ENCODE measurements at regions not wholly inside any gene's neighbourhood (a gene's known extent, or its start where the extent isn't known, plus 50 kb on each side); places are given as distances from the start of the nearest gene placed in this dataset.
"Not testable (repeated sequence)": the region's sequence is repeated elsewhere in the genome, so short reads cannot be mapped to it uniquely, and the experiment has no call there.

DNA sequence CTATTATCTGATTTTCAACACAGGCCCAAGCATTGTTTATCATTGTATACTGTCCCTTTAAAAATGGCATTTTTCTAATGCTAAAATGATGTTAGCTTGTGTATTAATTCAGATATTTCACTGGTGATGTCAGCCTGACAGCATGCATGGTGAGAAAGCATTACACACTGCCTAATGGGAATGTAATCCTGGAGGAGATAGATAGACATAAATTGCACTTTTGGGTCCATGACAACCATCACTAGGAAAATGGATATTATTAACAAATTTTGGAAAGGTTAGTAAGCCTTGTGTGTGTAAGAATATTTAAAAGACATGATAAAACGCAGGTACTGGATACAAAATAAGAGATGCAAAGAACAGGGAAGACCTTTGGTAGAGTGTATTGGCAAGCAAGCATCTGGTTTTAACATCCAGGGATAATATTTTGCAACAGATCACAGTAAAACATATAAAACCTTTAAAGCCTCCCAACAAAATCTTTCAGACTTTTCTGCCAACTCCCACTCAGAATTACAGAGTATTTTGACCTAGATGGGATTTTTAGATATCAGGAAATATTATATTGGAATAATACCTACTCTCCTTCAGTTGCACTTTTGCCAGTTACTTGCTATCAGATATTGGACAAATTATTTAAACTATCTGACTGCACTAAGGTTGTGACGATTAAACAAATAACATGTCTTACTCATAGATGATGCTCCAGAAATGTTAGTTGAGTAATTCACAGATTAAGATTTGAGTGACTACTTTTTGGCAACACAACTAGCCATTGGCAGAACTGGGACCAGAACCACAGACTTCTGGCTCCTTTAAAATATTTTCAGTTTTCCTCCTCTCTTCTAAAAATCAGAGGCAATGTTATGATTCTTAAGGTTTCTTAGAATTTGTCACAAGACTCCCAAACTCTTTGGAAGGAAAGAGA lies 291.6 kb upstream of the SEMA3C start:
- DNase-seq: no peak

DNA sequence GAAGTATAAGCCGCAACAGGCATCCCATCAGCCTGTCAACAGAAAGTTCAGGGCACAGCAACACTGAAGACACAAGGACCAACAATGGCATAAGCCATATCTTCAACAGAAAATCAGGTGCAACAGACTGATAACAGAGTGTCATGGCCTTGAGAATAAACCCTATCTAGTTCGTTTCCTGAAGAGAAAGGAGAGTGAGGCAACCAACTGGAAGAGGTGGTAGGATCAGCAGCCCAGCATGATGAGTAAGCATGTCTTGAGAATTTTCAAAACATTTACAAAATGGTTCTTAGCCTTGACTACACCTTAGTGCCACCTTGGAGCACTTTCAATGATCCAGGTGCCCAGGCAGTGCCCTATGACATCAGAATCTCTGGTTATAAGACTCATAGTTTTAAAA lies 290.2 kb upstream of the SEMA3C start:
- DNase-seq: no peak

DNA sequence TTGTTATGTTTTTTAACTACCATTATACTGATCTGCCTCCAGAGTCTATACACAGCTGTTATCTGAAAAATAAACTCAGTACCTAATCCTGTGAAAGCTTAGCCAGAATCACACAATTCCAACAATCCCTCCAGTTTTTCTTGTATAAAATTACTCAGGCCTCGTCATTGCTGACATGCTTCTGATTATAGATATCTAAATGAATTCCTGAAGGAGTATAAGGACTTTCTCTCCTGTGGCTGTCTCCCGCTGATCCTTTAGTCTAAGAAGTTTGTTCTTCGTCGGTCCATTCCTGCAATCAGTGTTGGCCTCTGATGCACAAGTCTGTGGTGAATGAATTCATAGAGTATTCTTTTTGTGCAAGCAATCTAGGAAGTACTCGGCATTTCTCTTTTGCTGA lies 288.9 kb upstream of the SEMA3C start:
- DNase-seq: no peak

DNA sequence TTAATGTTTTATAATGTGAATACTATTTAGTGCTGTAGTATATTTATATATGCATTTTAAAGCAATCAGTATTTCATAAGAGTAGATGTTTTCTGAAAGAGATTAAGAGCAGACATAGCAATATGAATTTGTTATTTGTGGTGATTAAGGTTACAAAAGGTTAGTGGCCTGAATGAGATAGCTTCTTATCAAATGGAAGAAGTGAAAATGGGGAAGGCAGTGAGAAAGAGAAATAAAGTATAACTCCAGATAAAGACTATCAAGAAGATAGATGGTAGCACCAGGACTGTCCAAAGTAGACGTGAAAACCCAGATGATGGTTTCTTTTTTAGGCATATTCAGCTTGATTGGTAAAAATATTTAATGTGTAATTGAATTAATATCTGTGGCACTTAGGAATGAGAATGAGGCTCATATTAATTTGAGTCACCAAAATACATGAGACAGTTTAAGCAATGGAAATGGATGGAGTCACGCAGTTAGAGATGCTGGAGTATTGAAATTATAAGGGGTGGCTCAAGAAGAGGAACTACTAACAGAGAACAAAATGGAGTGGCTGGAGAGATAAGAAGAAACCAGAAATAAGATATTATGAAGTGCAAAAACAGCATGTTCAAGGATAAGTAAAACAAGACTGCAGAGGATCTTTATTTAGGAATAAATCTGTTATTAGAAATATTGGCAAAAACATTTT lies 288.0 kb upstream of the SEMA3C start:
- DNase-seq: no peak

DNA sequence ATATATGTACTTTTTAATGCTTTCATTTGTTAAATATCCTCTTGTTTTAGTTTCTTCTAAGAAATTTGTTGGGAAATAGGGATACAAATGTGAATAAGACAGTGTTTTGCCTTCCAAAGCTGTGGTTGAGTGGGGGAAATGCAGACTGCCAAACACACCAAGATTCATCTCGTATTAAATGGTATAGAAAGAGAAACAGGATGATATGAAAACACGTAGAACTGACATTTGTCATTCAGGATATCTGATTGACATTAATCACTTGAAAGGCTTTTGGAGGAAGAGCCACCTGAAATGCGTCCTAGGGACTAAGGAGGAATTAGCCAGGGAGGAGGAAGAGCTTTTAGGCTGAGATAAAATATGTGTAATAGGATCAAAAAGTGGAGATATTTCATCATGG lies 287.4 kb upstream of the SEMA3C start:
- no peak for DNase-seq

DNA sequence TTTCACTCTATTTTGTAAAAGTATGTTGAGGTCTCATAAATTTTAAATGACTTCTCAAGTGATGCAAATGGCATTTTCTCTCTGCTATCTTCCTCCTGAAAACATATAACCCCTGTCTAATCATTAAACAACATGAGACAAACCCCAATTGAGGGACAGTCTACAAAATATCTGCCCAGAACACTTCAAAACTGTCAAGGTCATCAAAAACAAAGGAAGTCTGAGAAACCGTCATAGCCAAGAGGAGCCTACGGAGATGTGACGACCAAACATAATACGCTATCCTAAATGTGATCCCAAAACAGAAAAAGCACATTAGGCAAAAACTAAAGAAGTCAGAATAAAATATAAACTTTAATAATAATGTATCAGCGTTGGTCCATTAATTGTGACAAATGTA lies 282.3 kb upstream of the SEMA3C start:
- DNase-seq: no peak

DNA sequence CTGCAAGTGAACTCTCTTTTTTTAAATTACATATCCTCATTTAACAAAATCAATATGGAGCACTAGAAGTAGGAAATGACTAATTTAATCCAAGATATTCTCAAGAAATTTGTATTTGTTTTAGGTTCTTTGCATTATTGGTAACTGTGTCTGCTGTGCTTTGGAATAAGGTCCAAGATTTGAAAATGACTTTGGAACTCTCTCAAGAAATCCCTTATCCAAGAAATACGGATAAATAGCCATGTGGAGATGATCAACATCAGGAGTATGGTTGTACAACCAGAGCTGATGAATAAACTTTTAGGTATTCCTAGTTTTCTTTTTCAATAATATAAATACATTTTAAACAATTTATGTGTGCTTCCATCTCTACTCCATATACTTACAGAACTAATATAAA lies 279.9 kb upstream of the SEMA3C start:
- no peak for DNase-seq

DNA sequence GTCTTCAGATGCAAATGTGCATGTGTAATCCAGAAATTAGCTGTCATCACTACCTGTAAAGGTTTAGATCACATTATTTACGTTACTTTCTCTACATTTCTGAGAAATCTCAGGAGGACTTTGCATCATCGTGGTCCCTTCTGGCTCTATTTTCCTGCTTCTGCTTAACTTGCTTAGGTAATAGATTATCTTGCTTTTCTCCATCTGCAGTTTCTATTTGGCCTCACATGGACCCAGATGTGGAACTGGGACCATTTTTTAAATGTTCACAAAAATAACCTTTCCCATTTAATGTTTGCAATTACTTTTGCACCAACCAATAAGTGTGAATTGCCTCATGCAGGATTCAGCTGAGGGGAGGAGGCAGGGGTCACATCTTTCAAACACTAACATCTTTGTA lies 278.4 kb upstream of the SEMA3C start:
- no peak for DNase-seq

DNA sequence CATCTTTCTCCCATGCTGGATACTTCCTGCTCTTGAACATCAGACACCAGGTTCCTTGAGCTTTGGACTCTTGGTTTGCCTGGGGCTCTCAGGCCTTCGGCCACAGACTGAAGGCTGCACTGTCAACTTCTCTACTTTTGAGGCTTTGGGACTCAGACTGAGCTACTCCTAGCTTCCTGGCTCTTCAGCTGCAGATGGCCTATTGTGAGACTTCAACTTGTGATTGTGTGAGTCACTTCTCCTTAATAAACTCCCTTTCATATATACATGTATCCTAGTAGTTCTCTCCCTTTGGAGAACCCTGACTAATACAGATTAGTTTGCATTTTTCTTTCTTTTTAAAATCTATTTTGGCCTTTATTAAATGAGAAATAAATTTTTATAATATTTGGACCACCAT lies 276.2 kb upstream of the SEMA3C start:
- no peak for DNase-seq

DNA sequence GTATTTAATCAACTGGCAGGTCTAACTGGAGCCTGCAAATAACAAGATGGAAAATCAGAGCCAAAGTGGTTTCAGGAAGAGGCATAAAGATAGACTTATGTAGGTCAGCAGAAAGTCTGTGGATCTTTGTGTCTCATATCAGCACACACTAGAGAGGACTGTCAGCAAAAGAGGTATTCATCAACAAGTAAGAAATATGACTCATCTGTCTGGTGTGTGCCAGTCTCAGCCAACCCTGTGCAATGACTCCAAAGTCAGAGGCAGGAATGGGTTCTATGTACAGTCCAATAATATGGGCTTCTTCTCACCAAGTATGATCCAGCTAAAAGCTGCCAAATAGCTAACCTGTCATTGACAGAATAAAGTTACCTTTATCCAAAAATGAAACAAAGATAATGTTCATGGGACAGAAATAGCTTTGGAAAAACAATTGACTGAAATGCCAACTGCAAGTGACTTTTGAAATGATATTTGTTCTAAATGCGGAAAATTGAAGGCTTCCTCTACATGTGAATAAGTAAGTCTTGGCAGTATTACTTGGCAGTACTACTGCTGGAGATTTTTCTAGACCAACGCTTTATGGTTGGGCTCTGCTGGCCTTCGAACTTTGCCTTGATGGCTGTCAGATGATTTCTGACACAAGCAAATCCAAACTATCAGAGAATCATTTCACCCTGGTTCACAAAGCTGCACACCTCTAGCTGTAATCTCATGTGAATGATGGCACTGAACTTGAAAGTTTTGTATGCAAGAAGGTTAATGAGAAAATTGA lies 272.3 kb upstream of the SEMA3C start:
- no peak for DNase-seq

DNA sequence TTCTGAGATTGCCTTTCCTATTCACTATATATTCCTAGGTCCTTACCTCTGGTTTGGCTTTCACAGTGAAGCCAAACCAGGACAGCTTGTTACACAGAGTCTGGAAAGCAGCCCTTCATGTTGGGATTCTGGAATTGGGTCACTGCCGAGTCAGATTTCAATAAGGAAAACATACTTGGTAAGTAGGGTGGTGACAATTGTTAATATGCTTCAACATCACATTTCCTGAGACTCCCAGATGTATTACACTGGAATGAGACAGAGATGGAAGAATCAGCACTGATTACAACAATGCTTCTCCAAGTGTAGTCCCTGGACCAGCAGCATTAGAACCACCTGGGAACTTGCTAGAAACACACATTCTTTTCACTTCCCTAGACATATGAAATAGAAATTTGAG lies 268.9 kb upstream of the SEMA3C start:
- DNase-seq: no peak

DNA sequence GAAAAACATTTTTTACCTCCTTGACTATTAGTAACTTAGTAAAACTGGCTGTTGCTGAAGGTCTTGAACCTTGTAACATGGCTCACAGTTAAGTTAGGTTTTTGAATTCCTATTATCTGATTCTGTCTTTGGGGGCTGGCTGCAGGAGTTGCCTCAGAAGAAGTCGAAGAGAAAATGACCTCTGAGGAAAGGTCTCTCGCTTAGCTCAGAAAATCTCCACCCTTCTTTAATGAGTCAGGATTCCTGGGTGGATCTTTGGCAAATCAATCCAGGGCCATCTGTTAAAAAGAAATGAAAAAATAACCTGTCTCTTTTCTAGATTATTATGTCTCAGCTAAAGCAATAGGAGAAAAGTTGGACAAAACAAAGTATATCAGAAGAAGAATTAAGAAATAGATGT lies 267.8 kb upstream of the SEMA3C start:
- DNase-seq: no peak

DNA sequence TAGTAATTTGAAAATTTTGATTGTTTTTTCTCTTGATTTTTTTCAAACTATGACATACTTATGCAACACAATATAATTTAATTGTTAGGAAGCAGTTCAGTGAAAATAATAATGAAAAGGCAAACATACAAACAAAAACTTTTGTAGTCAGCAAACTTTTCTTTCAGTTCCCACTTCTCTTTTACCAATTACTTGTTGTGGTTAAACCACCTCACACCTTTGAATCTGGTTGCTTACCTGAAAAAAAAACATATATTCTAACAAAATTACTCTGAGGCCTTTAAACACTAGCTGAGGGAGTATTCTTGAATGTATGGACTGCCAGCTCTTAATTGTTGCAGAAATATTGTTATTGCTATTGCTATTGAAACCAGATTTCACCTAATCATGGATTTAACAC lies 266.2 kb upstream of the SEMA3C start:
- DNase-seq: no peak

DNA sequence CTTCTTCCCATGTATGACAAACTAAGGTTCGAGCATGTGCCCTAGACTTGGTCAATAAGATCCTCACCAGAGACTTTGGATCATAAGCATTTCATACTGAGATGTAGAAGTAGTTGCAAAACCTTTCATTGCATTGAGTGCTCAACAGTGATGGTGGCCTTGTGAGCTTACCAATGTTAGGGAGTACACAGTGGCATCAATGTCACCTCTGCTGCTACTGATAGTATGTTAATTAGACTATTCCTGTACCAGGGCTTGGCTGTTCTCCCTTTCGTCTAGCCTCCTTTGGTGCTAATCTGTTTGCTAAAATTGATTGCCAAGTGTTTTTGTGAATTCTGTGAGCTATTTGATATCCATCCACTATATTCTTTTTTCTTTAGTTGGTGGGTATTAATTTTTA lies 264.5 kb upstream of the SEMA3C start:
- no peak for DNase-seq

DNA sequence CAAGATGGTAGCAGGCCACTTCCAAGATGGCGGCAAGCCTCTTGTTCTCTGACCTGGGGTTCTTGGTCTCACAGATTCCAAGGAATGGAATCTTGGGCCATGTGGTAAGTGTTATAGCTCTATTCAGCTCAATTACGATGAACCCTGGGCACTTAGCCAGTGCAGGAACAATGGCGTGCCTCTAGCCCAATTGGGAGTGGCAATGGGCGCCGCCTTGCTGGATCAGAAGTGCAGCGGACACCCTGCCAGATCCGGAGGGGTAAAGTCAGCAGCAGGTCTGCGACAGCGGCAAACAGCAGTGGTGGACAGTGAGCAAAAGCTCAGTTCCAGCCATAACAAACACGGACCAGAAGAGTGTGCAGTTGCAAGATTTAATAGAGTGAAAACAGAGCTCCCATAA lies 263.2 kb upstream of the SEMA3C start:
- not testable (repeated sequence) for DNase-seq

DNA sequence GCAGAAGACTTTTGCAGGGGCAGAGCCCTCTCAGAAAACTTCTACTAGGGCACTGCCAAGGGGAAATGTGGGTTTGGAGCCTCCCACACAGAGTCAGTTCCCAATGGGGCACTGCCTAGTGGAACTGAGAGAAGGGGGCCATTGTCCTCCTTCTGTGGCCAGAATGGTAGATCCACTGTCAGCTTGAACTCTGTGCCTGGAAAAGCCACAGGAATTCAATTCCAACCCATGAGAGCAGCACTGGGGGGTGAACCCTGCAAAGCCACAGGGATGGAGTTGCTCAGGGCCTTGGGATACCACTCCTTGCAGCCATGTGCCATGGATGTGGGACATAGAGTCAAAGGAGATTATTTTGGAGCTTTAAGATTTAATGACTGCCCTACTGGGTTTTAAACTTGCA lies 262.2 kb upstream of the SEMA3C start:
- no peak for DNase-seq

DNA sequence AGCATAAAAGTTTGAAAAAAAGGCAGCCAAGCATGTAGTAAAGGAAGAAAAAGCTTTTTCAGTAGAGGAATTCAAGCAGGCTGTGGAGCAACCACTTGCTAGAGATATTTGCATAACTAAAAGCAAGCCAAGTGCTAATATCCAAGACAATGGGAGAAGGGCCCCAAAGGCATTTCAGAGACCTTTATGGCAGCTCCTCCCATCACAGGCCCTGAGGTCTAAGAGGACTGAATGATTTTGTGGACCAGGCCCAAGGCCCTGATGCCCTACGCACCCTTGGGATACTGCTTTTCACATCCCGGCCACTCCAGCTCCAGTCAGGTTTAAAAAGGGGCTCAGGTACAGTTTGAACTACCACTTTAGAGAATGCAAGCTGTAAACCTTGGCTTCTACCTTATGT lies 261.7 kb upstream of the SEMA3C start:
- DNase-seq: no peak

DNA sequence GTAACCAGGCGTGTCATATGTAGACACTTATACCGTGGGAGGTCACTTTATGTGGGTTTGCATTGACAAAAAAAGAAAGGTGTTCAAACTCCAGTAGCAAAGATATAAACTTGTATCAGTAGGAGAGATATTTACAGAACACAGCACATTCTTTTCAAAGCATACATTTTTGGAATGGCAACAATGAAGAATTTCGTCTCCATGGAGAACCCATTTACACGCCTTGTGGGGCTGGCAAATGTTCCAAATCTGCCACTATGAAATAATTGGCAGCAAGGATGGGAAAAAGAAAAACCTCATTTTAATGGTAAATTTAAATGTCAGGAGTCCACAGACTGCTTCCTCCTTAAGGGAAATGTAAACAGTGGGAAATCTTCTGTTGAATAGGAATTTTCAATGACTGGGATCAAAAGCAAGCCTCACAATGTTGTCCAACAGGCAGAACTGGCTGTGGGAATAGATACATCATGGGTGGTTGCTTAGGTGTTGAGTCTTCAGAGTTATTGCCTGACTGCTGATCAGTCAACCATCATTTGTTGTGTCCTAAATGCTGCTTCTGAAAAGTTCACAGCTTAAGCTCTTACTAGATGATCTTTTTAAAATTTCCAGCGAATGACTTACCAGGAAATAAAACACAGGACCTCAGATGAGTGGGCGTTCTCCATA lies 256.6 kb upstream of the SEMA3C start:
- no peak for DNase-seq

DNA sequence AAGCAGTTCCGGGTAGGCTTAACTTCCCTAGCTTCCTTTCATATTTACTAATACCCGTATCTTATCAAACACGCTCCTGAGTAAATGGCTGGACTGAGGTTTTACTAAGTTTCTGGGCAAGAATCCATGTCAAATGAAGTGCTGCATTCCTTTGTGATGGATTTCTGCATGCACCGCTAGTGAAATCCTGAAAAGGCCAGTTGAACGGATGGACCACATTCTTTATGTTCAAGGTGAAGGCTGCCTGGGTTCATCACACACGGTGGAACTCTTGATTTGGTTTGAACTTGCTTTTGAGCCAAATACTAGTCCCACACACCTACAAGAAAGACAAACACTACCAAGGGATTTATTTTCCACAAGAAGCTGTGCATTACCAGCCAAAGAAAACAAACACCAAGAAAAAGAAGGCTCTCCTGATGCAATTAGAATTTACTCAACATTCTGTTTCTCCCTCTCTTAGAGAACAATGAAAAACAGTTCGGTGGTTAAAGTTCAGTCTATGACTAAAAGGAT lies 255.0 kb upstream of the SEMA3C start:
- DNase-seq: no peak

DNA sequence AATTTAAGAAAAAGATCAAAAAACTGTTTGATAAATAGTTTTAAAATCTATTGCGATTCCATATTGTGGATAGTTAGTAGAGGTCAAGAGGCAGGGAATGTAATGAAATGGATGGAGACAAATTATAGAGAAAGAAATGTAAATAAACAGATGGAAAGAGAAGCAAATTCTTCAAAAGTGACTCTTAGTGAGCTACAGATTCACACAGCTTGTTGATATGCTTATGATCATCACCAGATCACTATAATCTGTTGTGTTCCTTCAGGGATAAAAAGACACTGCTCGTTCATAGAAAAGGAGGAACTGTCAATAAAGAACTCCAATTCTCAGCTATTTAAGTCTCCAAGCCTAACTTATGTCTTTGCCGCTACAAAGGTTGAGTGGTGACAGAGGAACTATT lies 251.4 kb upstream of the SEMA3C start:
- DNase-seq: no peak

DNA sequence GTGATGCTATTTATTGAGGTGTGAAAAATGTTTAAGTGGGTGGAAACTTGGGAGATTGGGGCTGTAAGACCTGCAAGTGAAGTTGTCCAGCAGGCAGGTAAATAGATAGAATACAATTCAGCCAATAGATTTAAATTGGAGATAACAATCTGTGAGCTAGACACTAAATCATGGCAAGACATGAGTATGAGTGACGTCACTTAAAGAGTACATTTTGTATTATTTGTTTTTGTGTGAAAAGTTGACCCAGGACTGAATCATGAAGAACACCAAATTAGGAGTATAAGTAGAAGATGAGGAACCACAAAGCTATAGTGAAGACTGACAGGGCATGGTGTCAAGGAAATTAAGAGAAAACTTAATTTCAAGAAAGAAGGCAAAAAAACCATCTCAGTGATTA lies 249.1 kb upstream of the SEMA3C start:
- no peak for DNase-seq

DNA sequence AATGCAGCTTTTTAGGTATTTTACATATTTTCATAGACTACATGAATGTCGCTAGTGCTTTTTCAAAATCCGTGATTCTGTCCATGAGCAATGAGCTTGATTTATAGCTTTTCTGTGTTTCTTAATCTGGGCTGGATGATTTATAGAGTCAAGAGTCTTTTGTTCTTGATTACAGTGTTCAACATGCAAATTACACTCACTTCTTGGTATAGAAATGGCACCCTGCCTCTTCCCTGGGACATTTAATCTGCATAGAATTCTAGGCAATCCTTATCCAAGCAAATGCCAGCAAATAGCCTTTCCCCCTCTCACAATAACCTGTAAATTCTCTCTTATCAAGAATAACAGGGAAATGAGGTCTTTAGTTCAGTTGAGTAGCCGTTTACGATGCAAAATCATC lies 246.2 kb upstream of the SEMA3C start:
- DNase-seq: no peak

Data from NCI-H774 (cell line).